Neural cell (in vitro differentiated cells): ENCODE measurements at regions not wholly inside any gene's neighbourhood (a gene's known extent, or its start where the extent isn't known, plus 50 kb on each side); places are given as distances from the start of the nearest gene placed in this dataset.
"Not testable (repeated sequence)": the region's sequence is repeated elsewhere in the genome, so short reads cannot be mapped to it uniquely, and the experiment has no call there.

ENCODE experiments used
- H2AFZ ChIP-seq: fragments of 200-600, 300-800 bp; sonication (generic), shearing (Covaris generic); 2 replicates; pipeline ENCODE4 v1.6.0; 2014; ENCODE audit warnings: low read depth, mild to moderate bottlenecking, antibody characterized with exemption, low read length, moderate library complexity
- H3F3A ChIP-seq: fragments of 200-600 bp; shearing (Covaris generic); 2 replicates; pipeline ENCODE4 v1.6.1; 2016; ENCODE audit warnings: mild to moderate bottlenecking, moderate library complexity, mixed read lengths, antibody characterized with exemption, low read length; ENCODE audit not compliant: insufficient read depth, poor library complexity, severe bottlenecking
- H3K27ac ChIP-seq: fragments of 200-600, 300-800 bp; sonication (generic), shearing (Covaris generic); 2 replicates; pipeline ENCODE4 v1.5.1; 2014; ENCODE audit warnings: mild to moderate bottlenecking, low read length, moderate library complexity
- H3K27me3 ChIP-seq: fragments of 300-800, 200-600 bp; sonication (generic), shearing (Covaris generic); 2 replicates; pipeline ENCODE4 v1.6.0; 2014; ENCODE audit warnings: mild to moderate bottlenecking, low read depth, low read length, moderate library complexity; ENCODE audit not compliant: insufficient read depth
- H3K36me3 ChIP-seq: fragments of 300-800, 200-600 bp; sonication (generic), shearing (Covaris generic); 2 replicates; pipeline ENCODE4 v1.5.1; 2014; ENCODE audit warnings: mild to moderate bottlenecking, antibody characterized with exemption, low read length, moderate library complexity; ENCODE audit not compliant: insufficient read depth
- H3K4me2 ChIP-seq: fragments of 300-800, 200-600 bp; sonication (generic), shearing (Covaris generic); 2 replicates; pipeline ENCODE4 v1.6.0; 2014; ENCODE audit warnings: mild to moderate bottlenecking, low read length
- H3K4me3 ChIP-seq: fragments of 300-800, 200-600 bp; sonication (generic), shearing (Covaris generic); 2 replicates; pipeline ENCODE4 v1.5.1; 2014; ENCODE audit warnings: mild to moderate bottlenecking, low read length, moderate library complexity
- H3K79me2 ChIP-seq: fragments of 200-600 bp; shearing (Covaris generic); replicated peaks from 2 replicates; pipeline ENCODE4 v1.6.0; 2014; ENCODE audit warnings: mild to moderate bottlenecking, low read length, moderate library complexity; ENCODE audit not compliant: insufficient read depth
- H3K9ac ChIP-seq: fragments of 300-800, 200-600 bp; sonication (generic), shearing (Covaris generic); 2 replicates; pipeline ENCODE4 v1.6.1; 2016; ENCODE audit warnings: mild to moderate bottlenecking, low read length, mixed read lengths
- H3K9me2 ChIP-seq: fragments of 200-600 bp; shearing (Covaris generic); 2 replicates; pipeline ENCODE4 v1.6.1; 2016; ENCODE audit warnings: mild to moderate bottlenecking, low read length, mixed read lengths; ENCODE audit not compliant: insufficient read depth
- H3K9me3 ChIP-seq: fragments of 200-600, 300-800 bp; sonication (generic), shearing (Covaris generic); 2 replicates; pipeline ENCODE4 v1.6.1; 2016; ENCODE audit warnings: mild to moderate bottlenecking, mixed run types, low read length, moderate library complexity, mixed read lengths
- H4K20me1 ChIP-seq: fragments of 200-600 bp; shearing (Covaris generic); 2 replicates; pipeline ENCODE4 v1.6.1; 2016; ENCODE audit warnings: mild to moderate bottlenecking, mixed run types; ENCODE audit not compliant: insufficient read depth

DNA sequence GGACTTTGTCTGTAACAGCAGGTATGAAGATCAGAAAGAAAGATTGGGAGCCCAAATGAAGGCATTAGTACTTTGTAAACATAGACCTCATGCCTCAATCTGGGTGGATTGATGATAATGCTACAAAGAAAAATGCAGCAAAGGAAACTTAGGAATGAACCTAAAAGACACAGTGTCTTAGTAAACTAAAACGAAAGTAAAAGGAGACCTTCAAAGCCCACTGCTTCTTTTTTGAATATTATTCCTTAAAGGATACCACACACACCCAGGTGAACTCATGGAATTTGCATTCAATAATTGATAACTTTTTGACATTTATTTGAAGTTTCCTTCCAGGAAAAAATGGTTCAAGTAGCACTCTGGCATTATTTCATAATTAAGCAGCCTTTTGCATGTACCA is 543.2 kb downstream of the TTLL7 start:
- H3K27ac ChIP-seq, H3K27me3 ChIP-seq, H3K4me3 ChIP-seq, H3K36me3 ChIP-seq, H3K79me2 ChIP-seq, H3K9me3 ChIP-seq, H3F3A ChIP-seq, H2AFZ ChIP-seq, H4K20me1 ChIP-seq, H3K9me2 ChIP-seq, H3K4me2 ChIP-seq, H3K9ac ChIP-seq: not testable (repeated sequence)

- H3K4me2 ChIP-seq, H3K9me2 ChIP-seq, H4K20me1 ChIP-seq, H3K4me3 ChIP-seq, H3F3A ChIP-seq, H3K27ac ChIP-seq, H3K36me3 ChIP-seq, H3K9ac ChIP-seq, H3K79me2 ChIP-seq, H3K27me3 ChIP-seq, H3K9me3 ChIP-seq, H2AFZ ChIP-seq: not testable (repeated sequence)
Measured at GRCh38 chr1:83445873-83446272, 553.1 kb downstream of the TTLL7 start.

- not testable (repeated sequence) for H3F3A ChIP-seq, H3K4me2 ChIP-seq, H3K9me2 ChIP-seq, H3K36me3 ChIP-seq, H3K9me3 ChIP-seq, H3K27ac ChIP-seq, H3K27me3 ChIP-seq, H3K9ac ChIP-seq, H3K79me2 ChIP-seq, H4K20me1 ChIP-seq, H3K4me3 ChIP-seq, H2AFZ ChIP-seq
Measured at GRCh38 chr1:83442412-83442811, 556.5 kb downstream of the TTLL7 start.

DNA sequence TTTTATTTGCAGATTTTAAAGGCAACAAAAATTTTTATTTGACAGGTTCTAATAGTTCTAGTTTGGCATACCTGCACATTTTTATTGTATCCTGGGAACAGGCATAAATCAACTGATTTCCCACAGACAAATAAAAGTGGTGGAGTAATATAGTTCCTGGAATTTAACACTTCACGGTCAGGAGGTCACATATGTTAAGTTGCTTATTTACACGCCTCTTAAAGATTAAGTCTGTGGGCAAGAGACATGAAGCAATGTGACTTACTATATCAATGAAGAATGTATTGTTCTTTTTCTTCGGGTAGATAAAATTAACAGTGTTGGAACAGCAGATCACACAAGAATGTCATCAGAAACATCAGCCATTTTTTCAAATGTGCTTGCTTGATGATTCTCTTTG is 558.3 kb downstream of the TTLL7 start:
- H3K4me3 ChIP-seq, H2AFZ ChIP-seq, H3K9me2 ChIP-seq, H3K36me3 ChIP-seq, H3F3A ChIP-seq, H3K4me2 ChIP-seq, H3K79me2 ChIP-seq, H3K9me3 ChIP-seq, H3K27ac ChIP-seq, H3K27me3 ChIP-seq, H3K9ac ChIP-seq, H4K20me1 ChIP-seq: not testable (repeated sequence)

DNA sequence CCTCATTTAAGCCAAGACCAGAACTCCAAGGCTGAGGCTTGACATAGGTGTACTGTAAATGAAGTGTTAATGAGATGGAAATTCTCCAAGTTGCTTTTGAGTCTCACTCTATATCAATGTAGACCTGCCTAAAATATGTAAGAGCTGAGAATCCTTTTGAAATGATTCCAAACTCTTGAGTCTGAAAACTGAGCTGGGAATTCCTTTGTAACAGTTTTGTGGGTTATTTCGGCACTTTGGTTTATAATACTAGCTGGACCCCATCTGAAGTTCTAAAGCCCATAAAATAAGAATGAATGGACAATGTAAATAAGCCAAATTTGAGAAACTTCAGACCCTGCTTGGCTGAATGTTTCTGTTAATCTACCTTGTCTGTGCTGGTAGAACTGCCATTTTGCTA is 558.9 kb downstream of the TTLL7 start:
- H2AFZ ChIP-seq, H3K9me3 ChIP-seq, H4K20me1 ChIP-seq, H3K4me3 ChIP-seq, H3K27me3 ChIP-seq, H3K79me2 ChIP-seq, H3K9ac ChIP-seq, H3F3A ChIP-seq, H3K36me3 ChIP-seq, H3K27ac ChIP-seq, H3K9me2 ChIP-seq, H3K4me2 ChIP-seq: not testable (repeated sequence)

DNA sequence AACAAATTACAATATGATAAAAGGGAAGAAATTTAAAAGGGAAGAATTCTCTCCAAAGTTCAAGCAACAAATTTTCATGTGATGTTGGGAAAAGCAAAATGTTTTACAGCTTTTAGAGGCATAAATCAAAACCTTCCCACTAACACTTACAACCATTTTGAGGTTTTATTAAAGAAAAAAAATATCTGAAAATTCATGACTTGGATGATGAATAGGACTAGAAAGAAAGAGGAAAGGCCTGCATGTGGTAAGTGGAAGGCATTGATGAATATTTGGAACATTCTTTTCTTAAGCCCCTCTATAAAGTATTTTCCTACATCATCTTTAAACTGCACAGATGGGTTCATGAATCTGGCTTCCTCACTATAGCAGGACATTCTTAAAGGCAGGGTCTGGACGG is 560.6 kb downstream of the TTLL7 start:
- not testable (repeated sequence) for H3K4me2 ChIP-seq, H3F3A ChIP-seq, H4K20me1 ChIP-seq, H3K79me2 ChIP-seq, H2AFZ ChIP-seq, H3K36me3 ChIP-seq, H3K27me3 ChIP-seq, H3K9me2 ChIP-seq, H3K4me3 ChIP-seq, H3K9ac ChIP-seq, H3K27ac ChIP-seq, H3K9me3 ChIP-seq

DNA sequence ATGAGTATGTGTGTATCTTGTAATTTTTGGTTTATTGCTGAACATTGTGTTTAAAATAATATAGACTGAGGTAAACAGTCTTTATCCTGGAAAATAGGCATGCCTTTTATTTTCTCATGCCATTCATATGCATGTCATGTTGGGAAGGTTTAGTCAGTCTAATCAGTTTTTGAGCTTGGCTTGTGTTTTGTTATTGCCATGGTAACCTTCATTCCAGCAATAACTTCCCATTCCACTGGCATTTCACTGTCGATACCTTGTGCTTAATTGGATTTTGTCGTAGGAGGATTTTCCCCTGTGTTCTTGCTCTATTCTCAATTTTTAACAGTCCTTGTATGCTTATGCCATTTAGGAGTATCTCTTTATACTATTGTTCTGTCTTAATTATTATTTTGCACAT is 563.6 kb downstream of the TTLL7 start:
- not testable (repeated sequence) for H3K9ac ChIP-seq, H3K4me3 ChIP-seq, H3K4me2 ChIP-seq, H3K27ac ChIP-seq, H3K27me3 ChIP-seq, H3F3A ChIP-seq, H3K79me2 ChIP-seq, H3K9me2 ChIP-seq, H2AFZ ChIP-seq, H4K20me1 ChIP-seq, H3K9me3 ChIP-seq, H3K36me3 ChIP-seq

DNA sequence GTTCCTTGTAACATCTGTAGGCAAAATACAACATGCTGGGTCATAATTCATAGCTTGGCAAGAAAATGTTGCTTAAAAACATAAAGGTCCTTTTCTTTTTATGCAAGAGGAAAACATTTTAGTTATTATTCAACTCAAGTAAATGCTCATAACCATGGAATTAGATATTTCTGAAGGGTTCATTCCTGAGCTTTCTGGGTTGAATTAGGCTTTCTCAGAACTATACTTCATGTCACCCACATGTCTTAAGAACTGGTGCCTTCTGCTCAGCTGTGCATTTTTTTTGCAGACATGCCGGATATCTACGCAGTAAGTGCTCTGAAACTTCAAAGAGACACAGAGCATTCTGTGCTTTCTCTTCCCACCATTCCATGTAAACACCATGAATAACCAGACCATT is 571.4 kb downstream of the TTLL7 start:
- not testable (repeated sequence) for H3K4me2 ChIP-seq, H2AFZ ChIP-seq

More for the DNA sequence above, 571.4 kb downstream of the TTLL7 start:
- H3F3A ChIP-seq, H3K9me2 ChIP-seq, H3K9ac ChIP-seq, H3K27me3 ChIP-seq, H3K9me3 ChIP-seq, H4K20me1 ChIP-seq, H3K79me2 ChIP-seq, H3K36me3 ChIP-seq, H3K4me3 ChIP-seq, H3K27ac ChIP-seq: not testable (repeated sequence)
